ENCODE measurements at regions not wholly inside any gene's neighbourhood (a gene's known extent, or its start where the extent isn't known, plus 50 kb on each side); places are given as distances from the start of the nearest gene placed in this dataset.

DNA sequence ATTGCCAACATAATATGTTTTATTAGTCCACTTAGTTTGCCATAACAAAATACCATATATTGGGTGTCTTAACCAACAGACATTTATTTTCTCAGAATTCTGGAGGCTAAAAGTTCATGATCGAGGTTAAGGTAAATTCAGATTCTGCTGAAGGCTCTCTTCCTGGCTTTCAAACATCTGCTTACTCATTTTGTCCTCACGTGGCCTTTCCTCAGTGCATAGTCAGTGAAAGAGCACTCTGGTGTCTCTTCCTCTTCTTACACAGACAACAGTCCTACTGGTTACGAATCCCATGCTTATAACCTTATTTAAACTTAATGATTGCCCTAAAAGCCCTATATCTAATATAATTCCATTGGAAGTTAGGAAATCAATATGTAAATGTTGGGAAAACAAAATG, 479.7 kb downstream of the FSCB start:
- TF ChIP-seq CTCF (conservative IDR thresholded peaks at IDR 0.05 in 1 of 2, IDR thresholded peaks at IDR 0.05 in 1 of 2; ENCODE audit: low read depth in 1 of 2, low read length in 2 of 2) (no peak), EZH2 (IDR thresholded peaks at IDR 0.05; ENCODE audit: low read length, missing control alignments) (no peak)
